DOHH2 (cell line): ENCODE measurements at regions not wholly inside any gene's neighbourhood (a gene's known extent, or its start where the extent isn't known, plus 50 kb on each side); places are given as distances from the start of the nearest gene placed in this dataset.

ENCODE experiments used
- H3F3A ChIP-seq: fragments of 200-600 bp; sonication (generic), shearing (Covaris generic); 2 replicates; pipeline ENCODE4 v1.6.0; 2016; ENCODE audit warnings: antibody characterized with exemption, mild to moderate bottlenecking; ENCODE audit not compliant: control insufficient read depth, insufficient read depth
- H3K27ac ChIP-seq: fragments of 200-600 bp; sonication (generic); 2 replicates; pipeline ENCODE4 v1.5.1; 2014; ENCODE audit warnings: low read depth, mild to moderate bottlenecking, low read length, moderate library complexity
- H3K27me3 ChIP-seq: fragments of 200-600 bp; sonication (generic); 2 replicates; pipeline ENCODE4 v1.6.1; 2014; ENCODE audit warnings: mild to moderate bottlenecking, low read length, mixed read lengths; ENCODE audit not compliant: control insufficient read depth
- H3K36me3 ChIP-seq: fragments of 200-600 bp; sonication (generic); 2 replicates; pipeline ENCODE4 v1.6.1; 2014; ENCODE audit warnings: mild to moderate bottlenecking, low read length, moderate library complexity, mixed read lengths; ENCODE audit not compliant: control insufficient read depth
- H3K4me1 ChIP-seq: fragments of 200-600 bp; sonication (generic); 2 replicates; pipeline ENCODE4 v1.6.1; 2014; ENCODE audit warnings: mild to moderate bottlenecking, low read length, mixed read lengths; ENCODE audit not compliant: control insufficient read depth
- H3K4me2 ChIP-seq: fragments of 200-600 bp; sonication (generic); 2 replicates; pipeline ENCODE4 v1.6.0; 2014; ENCODE audit warnings: mild to moderate bottlenecking, low read length, moderate library complexity
- H3K4me3 ChIP-seq: fragments of 200-600 bp; sonication (generic); 2 replicates; pipeline ENCODE4 v1.5.1; 2014; ENCODE audit warnings: mild to moderate bottlenecking, low read length, mixed read lengths
- H3K79me2 ChIP-seq: fragments of 200-600 bp; sonication (generic); 2 replicates; pipeline ENCODE4 v1.6.1; 2014; ENCODE audit warnings: mild to moderate bottlenecking, low read length, mixed read lengths; ENCODE audit not compliant: control insufficient read depth
- H3K9me2 ChIP-seq: fragments of 200-600 bp; sonication (generic); replicated peaks from 2 replicates; pipeline ENCODE4 v1.6.1; 2014; ENCODE audit warnings: mild to moderate bottlenecking, low read length, mixed read lengths; ENCODE audit not compliant: control insufficient read depth
- H3K9me3 ChIP-seq: fragments of 200-600 bp; sonication (generic); 2 replicates; pipeline ENCODE4 v1.6.1; 2014; ENCODE audit warnings: antibody characterized with exemption, low read length, mixed read lengths; ENCODE audit not compliant: control insufficient read depth, insufficient read depth
- H4K20me1 ChIP-seq: fragments of 200-600 bp; sonication (generic); 2 replicates; pipeline ENCODE4 v1.6.0; 2014; ENCODE audit warnings: low read depth, mild to moderate bottlenecking, antibody characterized with exemption, low read length, moderate library complexity; ENCODE audit not compliant: control insufficient read depth, insufficient read depth
- EZH2phosphoT487 ChIP-seq: fragments of 200-600 bp; sonication (generic); IDR thresholded peaks from 2 replicates; pipeline ENCODE4 v1.6.1; 2017; ENCODE audit warnings: borderline replicate concordance, mild to moderate bottlenecking, antibody characterized with exemption, low read length, moderate library complexity, mixed read lengths
- TF ChIP-seq, protein P1 (sequence below): fragments of 200-600 bp; sonication (generic); IDR thresholded peaks from one replicate; pipeline ENCODE4 v1.5.1; 2014; ENCODE audit warnings: antibody characterized with exemption, mild to moderate bottlenecking, low read depth, low read length; ENCODE audit not compliant: poor library complexity, severe bottlenecking

DNA sequence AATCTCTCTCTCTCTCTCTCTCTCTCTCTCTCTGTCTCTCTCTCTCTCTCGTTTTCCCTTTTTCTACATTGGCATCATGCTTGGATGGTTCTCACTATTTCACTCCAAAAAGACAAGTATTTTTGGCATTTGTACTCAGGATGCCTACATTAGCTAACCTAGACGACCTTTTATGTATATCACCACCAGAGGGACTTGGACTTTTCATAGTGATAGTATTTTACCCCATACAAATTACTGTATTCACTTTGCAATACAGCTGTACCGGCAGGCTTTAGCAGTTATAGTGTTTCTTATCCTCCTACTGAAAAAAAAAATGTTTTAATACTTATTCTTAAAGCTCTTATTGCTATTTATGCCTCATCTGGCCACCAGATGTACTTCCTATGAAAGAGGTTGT, 687.2 kb upstream of the KLHL1 start:
- Histone ChIP-seq H3F3A (no peaks in the 10 kb centered on the region), H3K4me3 (no peak overlapping the region), H3K27ac (no peak overlapping the region), H3K36me3 (no peaks in the 10 kb centered on the region), H3K79me2 (no peaks in the 10 kb centered on the region), H3K27me3 (no peaks in the 10 kb centered on the region), H3K9me3 (no peaks in the 10 kb centered on the region), H4K20me1 (no peaks in the 10 kb centered on the region), H3K4me2 (no peak overlapping the region), H3K9me2 (no peaks in the 10 kb centered on the region), H3K4me1 (no peaks in the 10 kb centered on the region)
- TF ChIP-seq, protein P1, sequence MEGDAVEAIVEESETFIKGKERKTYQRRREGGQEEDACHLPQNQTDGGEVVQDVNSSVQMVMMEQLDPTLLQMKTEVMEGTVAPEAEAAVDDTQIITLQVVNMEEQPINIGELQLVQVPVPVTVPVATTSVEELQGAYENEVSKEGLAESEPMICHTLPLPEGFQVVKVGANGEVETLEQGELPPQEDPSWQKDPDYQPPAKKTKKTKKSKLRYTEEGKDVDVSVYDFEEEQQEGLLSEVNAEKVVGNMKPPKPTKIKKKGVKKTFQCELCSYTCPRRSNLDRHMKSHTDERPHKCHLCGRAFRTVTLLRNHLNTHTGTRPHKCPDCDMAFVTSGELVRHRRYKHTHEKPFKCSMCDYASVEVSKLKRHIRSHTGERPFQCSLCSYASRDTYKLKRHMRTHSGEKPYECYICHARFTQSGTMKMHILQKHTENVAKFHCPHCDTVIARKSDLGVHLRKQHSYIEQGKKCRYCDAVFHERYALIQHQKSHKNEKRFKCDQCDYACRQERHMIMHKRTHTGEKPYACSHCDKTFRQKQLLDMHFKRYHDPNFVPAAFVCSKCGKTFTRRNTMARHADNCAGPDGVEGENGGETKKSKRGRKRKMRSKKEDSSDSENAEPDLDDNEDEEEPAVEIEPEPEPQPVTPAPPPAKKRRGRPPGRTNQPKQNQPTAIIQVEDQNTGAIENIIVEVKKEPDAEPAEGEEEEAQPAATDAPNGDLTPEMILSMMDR = no peak
- no peak for TF ChIP-seq EZH2phosphoT487

- Histone ChIP-seq H3K4me3 (no peak overlapping the region), H3F3A (no peaks in the 10 kb centered on the region), H3K9me3 (no peaks in the 10 kb centered on the region), H3K27me3 (no peaks in the 10 kb centered on the region), H3K4me2 (no peak overlapping the region), H3K4me1 (no peaks in the 10 kb centered on the region), H4K20me1 (no peaks in the 10 kb centered on the region), H3K79me2 (no peaks in the 10 kb centered on the region), H3K27ac (no peak overlapping the region), H3K9me2 (no peaks in the 10 kb centered on the region), H3K36me3 (no peaks in the 10 kb centered on the region)
- TF ChIP-seq, protein P1 = no peak
- TF ChIP-seq EZH2phosphoT487 = no peak
Measured at GRCh38 chr13:70792121-70792520, 683.9 kb upstream of the KLHL1 start.

DNA sequence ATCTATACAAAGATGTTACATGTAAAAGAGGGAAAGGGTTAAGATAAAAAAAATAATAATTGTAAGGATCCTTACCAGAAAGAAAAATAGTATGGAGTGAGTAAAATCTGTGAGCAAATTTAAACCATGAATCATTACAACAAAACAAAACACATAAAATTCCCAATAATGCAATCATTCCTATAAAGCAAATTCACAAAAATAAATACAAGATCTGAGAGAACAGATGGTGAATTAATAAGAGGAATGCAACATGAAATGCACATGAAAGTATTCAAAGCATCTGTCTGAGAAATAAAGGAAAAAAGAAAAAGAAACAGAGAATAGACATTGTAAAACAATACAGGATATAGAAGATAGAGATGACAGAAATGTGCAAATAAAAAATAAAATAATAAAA, 681.5 kb upstream of the KLHL1 start:
- Histone ChIP-seq H3F3A (no peaks in the 10 kb centered on the region), H3K79me2 (no peaks in the 10 kb centered on the region), H3K4me1 (no peaks in the 10 kb centered on the region), H3K27ac (no peak overlapping the region), H3K4me2 (no peak overlapping the region), H3K4me3 (no peak overlapping the region), H3K27me3 (no peaks in the 10 kb centered on the region), H3K9me2 (no peaks in the 10 kb centered on the region), H4K20me1 (no peaks in the 10 kb centered on the region), H3K9me3 (no peaks in the 10 kb centered on the region), H3K36me3 (no peaks in the 10 kb centered on the region)
- TF ChIP-seq EZH2phosphoT487 = no peak
- TF ChIP-seq, protein P1 = no peak

GRCh38 chr13:70788074-70788473, 679.8 kb upstream of the KLHL1 start:
- Histone ChIP-seq H3K79me2 (no peaks in the 10 kb centered on the region), H4K20me1 (no peaks in the 10 kb centered on the region), H3K4me1 (no peaks in the 10 kb centered on the region), H3K27me3 (no peaks in the 10 kb centered on the region), H3F3A (no peaks in the 10 kb centered on the region), H3K27ac (no peak overlapping the region), H3K4me3 (no peak overlapping the region), H3K9me3 (no peaks in the 10 kb centered on the region), H3K4me2 (no peak overlapping the region), H3K9me2 (no peaks in the 10 kb centered on the region), H3K36me3 (no peaks in the 10 kb centered on the region)
- TF ChIP-seq, protein P1 = no peak
- TF ChIP-seq EZH2phosphoT487 = no peak
